NCI-H345 treated with DMSO at 0.1 percent for 48 hours (cell line): ENCODE measurements at regions not wholly inside any gene's neighbourhood (a gene's known extent, or its start where the extent isn't known, plus 50 kb on each side); places are given as distances from the start of the nearest gene placed in this dataset.
A peak's percentile ranks its signal among the peaks of the same experiment; 100 is the strongest.

Experiments
- DNase-seq: peaks from one replicate; lab custom pipeline; 2025; ENCODE audit not compliant: unreplicated experiment; lab: John Stamatoyannopoulos, UW

- no peak for DNase-seq
Measured at GRCh38 chr6:163946437-163946836, 531.9 kb downstream of the QKI start.

DNA sequence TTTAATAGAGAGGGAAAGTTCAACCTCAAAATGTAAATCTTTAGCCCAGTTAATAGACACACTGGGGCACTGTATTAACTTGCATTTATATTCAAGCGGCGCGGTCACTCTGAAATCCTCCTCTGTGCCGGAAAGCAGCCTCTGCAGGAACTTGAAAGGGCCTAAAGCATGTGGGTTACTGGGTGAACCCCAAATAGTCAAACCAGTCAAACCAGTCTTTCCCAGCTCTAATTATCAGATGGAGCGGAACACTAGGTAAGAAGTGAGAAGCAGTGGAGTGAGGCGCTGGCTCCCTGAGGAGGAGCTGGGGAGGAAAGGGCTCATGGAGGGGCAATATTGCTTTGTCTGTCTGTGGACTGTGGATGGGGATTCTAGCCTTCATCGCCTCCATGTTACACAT, 531.3 kb downstream of the QKI start:
- DNase-seq, result no peak

- no peak for DNase-seq
Measured at GRCh38 chr6:163944897-163945296, 530.4 kb downstream of the QKI start.

DNA sequence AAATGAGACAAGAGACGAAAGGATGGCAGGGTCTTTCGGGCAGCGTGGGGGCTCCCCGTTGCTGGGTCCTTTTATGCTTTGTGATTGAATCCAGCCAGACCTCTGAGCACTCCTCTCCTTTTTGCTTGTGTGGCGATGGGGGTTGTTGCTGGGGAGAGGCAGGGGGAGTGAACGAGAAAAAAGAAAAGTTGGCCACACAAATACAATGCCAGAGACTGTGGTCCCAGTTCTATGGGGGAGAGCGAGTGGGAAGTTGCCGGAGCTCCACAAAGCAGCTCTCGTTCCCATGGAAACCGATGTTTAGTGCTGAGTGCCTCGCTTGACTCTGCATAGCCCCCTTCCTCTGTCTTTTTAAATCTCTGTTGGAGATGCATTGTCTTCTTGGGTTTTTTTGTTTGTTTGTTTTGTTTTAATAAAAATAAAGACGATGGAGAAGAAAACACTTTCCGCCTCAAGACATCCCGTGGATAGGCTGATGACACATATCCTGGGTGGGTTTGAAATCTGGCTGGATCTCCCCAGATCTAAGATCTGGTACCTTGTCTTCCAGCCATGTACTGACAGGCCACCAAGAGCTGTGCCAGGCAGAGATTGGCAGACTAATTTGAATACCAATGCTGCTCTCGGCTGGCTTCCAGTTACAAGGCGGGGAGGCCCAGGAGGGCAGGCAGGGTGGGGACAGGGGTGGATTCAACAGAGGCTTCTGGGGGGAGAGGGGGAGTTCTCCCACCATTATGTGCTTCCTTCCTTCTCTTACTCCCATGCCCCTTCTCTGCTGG, 529.3 kb downstream of the QKI start:
- peak; percentile 5 for DNase-seq

GRCh38 chr6:163942790-163943189, 528.3 kb downstream of the QKI start:
- DNase-seq, result no peak

DNA sequence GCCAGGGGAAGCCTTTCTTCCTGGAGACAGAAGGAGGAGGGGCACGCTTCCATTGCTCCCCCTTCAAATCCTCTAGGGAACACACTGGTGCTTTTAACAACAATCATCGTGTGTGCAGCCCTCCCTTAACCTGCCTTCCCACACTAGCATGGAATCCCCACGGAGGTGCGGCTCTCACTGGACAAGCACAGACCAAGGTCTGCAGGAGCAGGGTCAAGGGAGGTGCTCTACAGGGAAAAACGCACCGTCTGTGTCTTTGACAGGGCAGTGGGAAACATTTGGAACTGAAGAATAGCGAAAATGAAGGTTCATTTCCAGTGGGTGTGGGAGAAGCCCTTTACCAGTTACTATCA, 527.1 kb downstream of the QKI start:
- DNase-seq, result no peak

GRCh38 chr6:163940705-163941623, 526.4 kb downstream of the QKI start:
- DNase-seq, result no peak

GRCh38 chr6:163937071-163937470, 522.6 kb downstream of the QKI start:
- DNase-seq, result no peak

GRCh38 chr6:163935158-163935762, 520.7 kb downstream of the QKI start:
- no peak for DNase-seq

DNA sequence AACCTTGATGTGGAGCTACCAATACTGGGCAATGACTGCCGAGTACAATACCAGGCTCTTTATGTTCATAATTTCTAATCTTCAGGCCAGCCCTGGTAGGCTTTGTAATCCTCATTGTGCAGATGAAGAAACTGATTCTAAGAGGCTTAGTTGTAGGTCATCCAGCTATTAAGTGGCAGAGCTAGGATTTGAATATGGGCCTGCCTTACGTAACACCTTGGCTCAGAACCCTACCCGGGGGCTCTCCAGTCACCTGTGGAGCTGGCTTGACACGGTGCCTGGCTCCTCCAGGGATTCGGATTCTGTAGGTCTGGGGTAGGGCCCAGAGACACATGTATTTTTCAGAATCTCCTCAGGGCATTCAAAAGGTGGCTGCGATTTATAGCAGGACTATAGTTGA, 515.5 kb downstream of the QKI start:
- no peak for DNase-seq

DNA sequence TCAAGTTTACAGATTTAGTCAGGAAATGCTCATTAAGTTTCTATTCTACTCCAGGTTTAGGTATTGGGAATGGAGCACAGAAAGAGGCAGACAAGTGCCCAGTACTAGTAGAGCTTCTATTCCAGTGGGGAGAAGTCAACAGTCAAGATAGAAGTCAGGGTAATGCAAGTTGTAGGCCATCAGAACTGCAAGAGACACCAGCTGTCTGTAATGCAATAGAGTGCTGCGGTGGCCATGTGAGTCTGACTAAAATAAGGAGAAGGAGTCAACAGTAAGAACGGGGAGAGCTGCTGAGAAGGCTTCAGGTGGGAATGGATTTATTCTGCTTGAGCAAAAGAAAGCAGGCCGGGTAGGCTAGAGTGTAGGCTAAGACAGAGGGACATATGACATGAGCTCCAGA, 515.0 kb downstream of the QKI start:
- DNase-seq, result no peak

DNA sequence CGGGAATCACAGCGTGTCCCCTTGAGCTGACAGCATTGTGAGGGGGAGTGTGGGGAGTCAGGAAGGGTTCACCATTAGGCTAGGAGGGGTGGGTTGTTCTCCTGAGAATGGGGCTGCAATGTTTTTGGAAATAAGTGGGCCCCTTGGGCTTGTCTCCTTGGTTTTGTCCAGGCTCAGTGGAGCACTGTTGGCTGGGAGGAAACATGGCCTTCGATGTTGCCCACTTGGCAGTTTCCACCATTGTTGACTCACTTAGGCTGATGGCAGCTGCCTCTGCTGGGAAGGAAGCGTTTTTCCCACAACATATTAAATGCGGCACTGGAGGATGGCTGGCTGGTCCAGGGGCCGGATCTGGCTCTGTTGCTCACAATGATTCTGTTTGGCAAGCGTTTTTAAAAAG, 512.1 kb downstream of the QKI start:
- DNase-seq, result no peak

DNA sequence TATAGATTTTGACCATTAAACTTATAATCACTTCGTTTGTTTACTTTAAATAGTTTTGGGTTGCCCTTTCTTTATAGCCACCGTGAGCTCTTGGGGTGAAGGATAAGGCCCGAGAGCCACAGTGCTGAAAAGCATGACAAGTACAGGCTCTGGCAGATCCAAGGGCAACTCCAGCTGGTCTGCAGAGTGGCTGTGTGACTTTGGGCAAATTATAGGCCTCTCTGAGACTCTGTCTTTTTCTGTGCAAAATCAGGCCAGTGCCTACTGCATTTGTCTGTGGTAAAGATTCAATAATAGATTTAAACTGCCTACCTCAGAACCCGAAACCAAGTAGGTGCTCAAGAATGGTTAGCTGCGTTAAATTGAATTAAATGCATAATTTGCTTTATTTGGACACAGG, 511.3 kb downstream of the QKI start:
- no peak for DNase-seq

GRCh38 chr6:163923658-163924411, 509.3 kb downstream of the QKI start:
- DNase-seq, result no peak

- DNase-seq, result no peak
Measured at GRCh38 chr6:163922562-163922961, 508.0 kb downstream of the QKI start.

GRCh38 chr6:163919652-163920051, 505.1 kb downstream of the QKI start:
- no peak for DNase-seq

DNA sequence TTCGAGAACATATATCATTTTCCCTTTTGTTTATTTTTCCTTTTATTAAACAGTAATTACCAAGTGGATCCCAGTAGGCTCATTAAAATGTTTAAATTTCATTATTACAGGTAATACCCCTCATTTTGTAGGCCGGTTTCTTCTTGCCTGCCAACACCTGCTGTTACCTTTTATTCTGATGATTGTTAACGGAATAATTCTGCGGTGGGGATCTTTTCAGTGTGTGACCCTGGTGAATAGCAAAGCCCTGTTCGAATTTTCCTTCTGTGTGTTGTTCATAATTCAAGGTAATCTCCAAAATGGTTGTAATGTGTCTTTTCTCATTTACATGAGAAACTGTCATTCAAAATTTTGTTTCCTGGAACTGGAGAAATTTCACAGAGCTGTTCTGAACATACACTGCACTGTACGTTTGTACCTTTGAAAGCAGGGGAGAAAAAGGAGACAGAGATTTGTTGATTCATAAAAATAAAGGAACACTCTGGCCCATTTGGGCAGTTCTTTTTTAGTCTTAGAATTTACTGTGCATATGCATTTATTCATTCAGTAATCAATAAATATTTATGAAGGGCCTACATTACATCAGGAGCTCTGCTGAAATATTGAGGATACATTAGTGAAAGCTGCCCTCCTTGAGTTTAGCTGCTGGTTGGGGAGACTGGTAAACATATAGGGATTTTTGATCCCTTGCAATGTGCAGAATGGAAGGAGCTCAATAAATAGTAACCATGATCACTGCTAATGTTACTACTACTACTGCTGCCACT, 502.0 kb downstream of the QKI start:
- DNase-seq, result no peak

DNA sequence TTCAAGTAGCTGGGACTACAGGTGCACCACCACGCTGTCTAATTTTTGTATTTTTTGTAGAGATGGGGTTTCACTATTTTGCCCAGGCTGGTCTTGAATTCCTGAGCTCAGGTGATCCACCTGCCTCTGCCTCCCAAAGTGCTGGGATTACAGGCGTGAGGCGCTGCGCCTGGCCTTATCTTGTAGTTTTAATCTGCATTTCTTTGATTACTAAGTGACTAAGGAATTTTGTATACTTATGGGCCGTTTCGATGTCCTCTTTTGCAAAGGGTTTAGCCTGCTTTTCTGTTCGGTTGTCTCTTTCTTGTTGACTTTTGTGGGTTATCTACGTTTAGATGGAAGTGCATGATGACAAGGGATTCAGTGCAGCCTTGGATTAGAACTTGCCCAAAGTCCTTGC, 500.6 kb downstream of the QKI start:
- DNase-seq, result no peak

- DNase-seq, result no peak
Measured at GRCh38 chr6:163913045-163913444, 498.5 kb downstream of the QKI start.

- no peak for DNase-seq
Measured at GRCh38 chr6:163906006-163906710, 491.6 kb downstream of the QKI start.
